ENCODE measurements at regions not wholly inside any gene's neighbourhood (a gene's known extent, or its start where the extent isn't known, plus 50 kb on each side); places are given as distances from the start of the nearest gene placed in this dataset.
"Not testable (repeated sequence)": the region's sequence is repeated elsewhere in the genome, so short reads cannot be mapped to it uniquely, and the experiment has no call there.

DNA sequence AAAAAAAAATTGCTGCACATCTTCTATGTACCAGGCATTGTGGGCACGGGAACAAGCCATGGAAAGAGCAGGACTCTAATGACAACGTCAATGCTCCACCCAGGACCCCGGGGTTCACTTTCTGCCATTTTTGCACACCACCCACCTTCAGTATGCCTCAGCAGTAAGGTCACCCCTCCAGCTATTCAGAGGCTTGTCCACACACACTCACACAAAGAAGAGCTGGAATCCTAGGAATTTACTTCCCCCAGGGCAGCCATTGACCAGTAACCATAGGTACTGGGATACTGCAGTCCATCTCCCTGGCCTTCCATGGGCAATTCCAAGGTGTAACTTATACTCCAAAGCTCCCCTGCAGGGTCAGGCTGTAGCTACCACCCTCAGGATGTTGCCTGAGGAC, 170.8 kb downstream of the SUCLG1 start:
- no peak for DNase-seq (ENCODE audit: low spot score)

DNA sequence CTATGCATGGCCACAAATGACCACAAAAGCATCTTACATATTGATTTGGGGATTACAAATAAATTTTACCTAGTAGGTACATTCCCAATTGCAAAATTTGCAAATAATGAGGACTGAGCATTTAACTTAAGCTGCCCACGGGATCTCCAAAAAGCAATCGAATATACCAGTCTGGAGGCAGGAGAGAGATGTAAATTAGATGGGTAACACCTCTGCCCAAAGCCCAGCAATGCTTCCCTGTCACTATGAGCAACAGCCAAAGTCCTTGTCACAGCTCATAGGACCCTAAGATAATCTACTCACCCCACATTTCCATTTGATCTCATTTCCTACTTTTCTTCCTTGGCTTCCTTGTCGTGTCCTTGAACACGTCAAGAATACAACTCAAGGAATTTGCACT, 172.2 kb downstream of the SUCLG1 start:
- DNase-seq (ENCODE audit: low spot score) = no peak

- DNase-seq (ENCODE audit: low spot score) = no peak
These were observed 173.9 kb downstream of the SUCLG1 start for GRCh38 chr2:84285056-84285747.

GRCh38 chr2:84283506-84283905, 175.6 kb downstream of the SUCLG1 start:
- no peak for DNase-seq (ENCODE audit: low spot score)

GRCh38 chr2:84281510-84281909, 177.6 kb downstream of the SUCLG1 start:
- DNase-seq (ENCODE audit: low spot score) = no peak

GRCh38 chr2:84280873-84281272, 178.2 kb downstream of the SUCLG1 start:
- DNase-seq (ENCODE audit: low spot score) = no peak

DNA sequence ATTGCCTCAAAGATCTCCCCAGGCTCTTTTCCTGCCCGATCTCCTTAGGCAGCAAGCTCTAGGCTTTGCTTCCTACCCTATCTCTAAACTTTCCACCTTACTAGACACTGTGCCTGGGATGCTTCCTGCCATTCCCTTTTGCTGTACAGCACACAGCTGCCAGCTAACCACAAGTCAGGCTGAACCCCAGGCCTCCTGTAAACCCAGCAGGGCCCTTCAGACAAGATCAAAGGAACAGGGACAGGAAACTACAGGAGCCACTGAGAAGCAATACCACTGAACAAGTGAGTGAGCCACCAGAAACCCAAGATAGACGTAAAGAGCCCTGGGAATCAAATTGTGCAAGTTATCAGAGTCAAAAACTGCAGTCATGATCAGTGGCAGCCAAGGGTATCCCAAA, 180.7 kb downstream of the SUCLG1 start:
- no peak for DNase-seq (ENCODE audit: low spot score)

GRCh38 chr2:84276590-84277255, 182.4 kb downstream of the SUCLG1 start:
- no peak for DNase-seq (ENCODE audit: low spot score)

DNA sequence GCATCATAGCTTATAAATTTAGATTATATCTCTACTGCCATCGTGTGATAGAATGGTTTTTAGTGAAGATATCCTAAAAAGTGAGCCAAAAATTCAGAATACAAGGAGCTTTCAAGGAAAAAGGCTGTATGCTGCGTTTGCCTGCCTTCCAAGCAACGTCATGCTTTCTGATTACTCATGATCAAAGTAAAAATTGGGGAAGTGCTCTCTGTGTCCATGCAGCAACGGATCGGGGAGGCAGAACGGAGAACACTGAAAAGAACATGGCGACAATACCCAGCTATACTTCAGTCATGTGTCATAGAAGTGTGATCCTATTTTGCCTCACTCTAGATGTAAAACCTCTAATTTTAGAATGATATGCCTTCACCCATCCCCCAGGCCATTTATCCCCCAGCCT, 185.7 kb downstream of the SUCLG1 start:
- DNase-seq (ENCODE audit: low spot score) = no peak

DNA sequence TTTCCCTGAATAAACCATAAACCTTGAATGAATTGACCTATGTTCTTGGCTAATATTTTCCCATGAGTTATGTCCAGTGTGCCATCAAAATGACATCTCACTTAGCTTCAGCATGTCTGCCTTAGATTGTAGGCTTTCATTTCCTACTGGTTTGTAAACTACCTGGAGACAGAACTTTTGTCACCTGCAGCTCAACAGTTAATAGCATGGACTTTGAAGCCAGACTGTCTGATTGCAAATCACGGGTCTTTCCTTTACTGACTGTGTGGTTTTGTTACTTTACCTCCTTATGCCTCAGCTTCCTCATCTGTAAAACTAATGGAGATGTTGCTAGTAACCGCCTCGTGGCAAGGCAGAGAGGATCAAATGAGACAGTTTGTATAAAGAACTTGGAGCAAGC, 187.1 kb downstream of the SUCLG1 start:
- DNase-seq (ENCODE audit: low spot score) = no peak

DNA sequence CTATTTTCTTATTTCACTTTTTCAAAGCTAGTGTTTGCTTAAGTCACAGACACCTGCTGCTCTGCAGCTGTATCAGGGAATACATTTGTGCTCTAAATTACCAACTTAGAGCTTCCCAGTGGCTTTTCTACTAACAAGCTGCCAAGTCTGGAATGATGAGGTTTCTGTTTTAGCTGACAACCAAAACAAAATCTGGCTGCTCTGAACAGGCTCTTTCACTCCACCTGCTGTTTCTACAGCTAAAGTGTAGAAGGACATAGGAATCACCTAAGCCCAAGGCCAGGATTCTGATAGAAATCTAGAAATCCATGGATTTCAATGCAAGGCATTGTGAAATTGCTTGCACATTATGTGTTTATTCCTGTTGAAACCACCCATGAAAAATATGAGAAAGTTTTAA, 201.2 kb downstream of the SUCLG1 start:
- no peak for DNase-seq (ENCODE audit: low spot score)

- DNase-seq (ENCODE audit: low spot score) = no peak
These were observed 207.3 kb downstream of the SUCLG1 start for GRCh38 chr2:84251651-84252302.

- no peak for DNase-seq (ENCODE audit: low spot score)
These were observed 209.9 kb downstream of the SUCLG1 start for GRCh38 chr2:84249140-84249539.

DNA sequence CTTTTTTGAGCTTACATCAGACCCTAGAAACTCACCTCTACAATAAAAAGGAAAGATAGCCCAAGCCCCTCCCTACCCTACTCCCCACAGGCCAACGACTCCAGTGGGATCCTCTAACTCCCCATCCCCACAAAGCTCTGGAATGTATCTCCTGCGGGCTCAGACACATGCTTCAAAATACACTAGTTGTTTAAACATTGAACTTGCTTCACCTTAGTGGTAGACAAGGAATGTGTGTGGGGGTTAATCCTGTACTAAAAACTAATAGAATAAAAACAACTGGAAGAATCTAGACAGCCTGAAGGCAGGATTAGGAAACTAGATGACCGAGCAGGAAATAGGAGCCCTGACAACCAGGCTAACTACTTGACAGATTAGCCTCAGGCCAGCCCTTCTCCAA, 211.5 kb downstream of the SUCLG1 start:
- no peak for DNase-seq (ENCODE audit: low spot score)

- DNase-seq (ENCODE audit: low spot score) = no peak
These were observed 215.0 kb downstream of the SUCLG1 start for GRCh38 chr2:84243788-84244733.

GRCh38 chr2:84238907-84239306, 220.2 kb downstream of the SUCLG1 start:
- DNase-seq (ENCODE audit: low spot score) = no peak

DNA sequence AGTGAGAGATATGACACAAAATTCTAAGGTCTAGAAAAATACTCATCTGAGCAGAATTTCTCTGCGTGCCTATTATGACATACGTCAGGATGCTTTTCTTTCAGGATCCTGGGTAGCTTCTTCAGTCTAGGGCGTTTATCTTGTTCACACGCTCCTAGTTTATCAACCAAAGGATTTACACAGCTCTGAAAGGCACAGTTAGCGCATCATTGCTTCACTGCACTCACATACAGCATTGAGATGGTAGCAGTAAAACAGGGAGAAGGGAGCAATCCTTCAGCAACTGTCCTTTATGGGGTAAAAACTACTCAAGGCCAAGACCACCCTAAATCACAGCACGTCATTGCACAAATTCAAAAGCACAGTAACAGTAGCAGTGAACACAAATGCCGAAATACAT, 222.8 kb downstream of the SUCLG1 start:
- no peak for DNase-seq (ENCODE audit: low spot score)

DNA sequence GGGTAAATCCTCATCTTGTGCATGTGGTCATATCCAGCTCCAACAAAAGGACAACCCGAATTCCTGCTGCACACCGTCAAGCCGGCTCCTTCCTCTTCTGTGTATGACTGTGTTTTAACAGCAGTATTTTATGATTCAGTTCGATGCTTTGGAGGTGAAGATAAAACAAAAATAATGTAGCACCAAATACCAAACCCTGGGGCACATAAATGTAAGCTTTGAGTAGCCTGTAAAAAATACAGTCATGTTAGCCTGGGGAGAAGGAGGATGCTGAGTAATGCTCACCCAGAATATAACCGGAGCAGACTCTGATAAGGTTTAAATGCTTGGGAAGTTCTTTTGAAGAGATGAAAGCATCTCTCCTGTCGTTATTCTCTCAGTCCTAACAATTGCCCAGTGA, 225.0 kb downstream of the SUCLG1 start:
- DNase-seq (ENCODE audit: low spot score) = no peak

DNA sequence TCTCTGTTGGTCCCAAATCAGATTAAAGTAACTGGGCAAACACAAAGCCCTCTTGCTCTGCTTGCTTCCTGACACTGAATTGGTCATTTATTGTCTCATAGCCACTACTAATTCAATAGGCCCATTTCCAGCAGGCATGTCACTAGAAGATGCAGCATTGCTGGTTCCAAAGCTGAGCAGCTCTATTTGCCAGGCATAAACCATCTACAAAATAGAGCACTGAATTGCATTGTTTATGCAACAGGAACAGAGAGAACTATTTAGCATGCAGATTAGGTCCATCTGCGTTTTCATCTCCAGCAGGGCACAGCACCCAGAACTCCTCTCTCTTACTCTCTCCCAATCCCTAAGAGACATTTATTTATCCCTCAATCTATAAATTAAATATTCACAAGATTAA, 227.6 kb downstream of the SUCLG1 start:
- DNase-seq (ENCODE audit: low spot score) = no peak

DNA sequence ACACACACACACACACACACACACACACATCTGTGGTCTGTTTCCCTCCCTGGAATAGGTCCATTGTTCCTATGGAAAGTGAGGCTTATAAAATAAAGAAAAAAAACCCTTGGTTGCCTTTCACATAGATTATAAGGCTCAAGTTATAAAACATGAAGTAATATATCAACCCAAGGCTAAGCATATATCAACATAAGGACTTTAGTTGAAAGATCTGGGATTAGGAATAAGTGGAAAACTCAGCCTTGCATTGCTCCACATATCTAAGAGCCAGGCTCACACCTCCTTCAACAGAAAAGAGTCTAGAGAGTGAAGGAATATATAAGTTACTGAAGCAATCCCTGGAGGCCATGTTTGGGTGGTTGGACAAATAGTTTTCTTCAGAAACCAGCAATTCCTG, 235.0 kb downstream of the SUCLG1 start:
- no peak for DNase-seq (ENCODE audit: low spot score)

GRCh38 chr2:84223191-84223590, 235.9 kb downstream of the SUCLG1 start:
- no peak for DNase-seq (ENCODE audit: low spot score)

DNA sequence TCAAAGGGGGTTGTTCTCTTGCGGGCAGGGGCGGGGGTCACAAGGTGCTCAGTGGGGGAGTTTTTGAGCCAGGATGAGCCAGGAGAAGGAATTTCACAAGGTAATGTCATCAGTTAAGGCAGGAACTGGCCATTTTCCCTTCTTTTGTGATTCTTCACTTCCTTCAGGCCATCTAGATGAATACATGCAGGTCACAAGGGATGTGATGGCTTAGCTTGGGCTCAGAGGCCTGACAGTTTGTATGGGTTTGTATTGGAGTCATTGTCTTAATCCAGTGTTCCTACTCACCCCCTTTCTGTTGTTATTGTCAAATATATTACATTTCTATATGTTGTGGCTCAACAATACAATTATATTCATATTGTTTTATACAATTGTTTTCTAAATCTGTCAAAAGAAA, 238.0 kb downstream of the SUCLG1 start:
- not testable (repeated sequence) for DNase-seq (ENCODE audit: low spot score)

Data from CD4-positive, alpha-beta T cell treated with Interleukin-6 at 100 ng/mL for 8 hours (primary cell).